Body of pancreas (tissue), 4 donors: ENCODE measurements at regions not wholly inside any gene's neighbourhood (a gene's known extent, or its start where the extent isn't known, plus 50 kb on each side); places are given as distances from the start of the nearest gene placed in this dataset.

Experiments
- CTCF ChIP-seq, 7 experiments: fragments of 450-650 bp in 4 of 7; fragments of 200-600 bp in 3 of 7; sonication (generic) in 3 of 7; IDR thresholded peaks; one replicate each; pipeline ENCODE4 v1.5.1; 2016 to 2019; ENCODE audit warnings: antibody characterized with exemption in 7 of 7
- POLR2A ChIP-seq, 3 donors: fragments of 450-650 bp; IDR thresholded peaks; one replicate each; pipeline ENCODE4 v1.6.1; 2016; ENCODE audit warnings: antibody characterized with exemption in 3 of 3, mild to moderate bottlenecking in 2 of 3

GRCh38 chr2:41856946-41857345, 190.9 kb upstream of the PKDCC start:
- TF ChIP-seq CTCF (IDR thresholded peaks at IDR 0.05) (no peak), POLR2A (IDR thresholded peaks at IDR 0.05) (no peak)
